Lung (tissue), 11 donors: ENCODE measurements at regions not wholly inside any gene's neighbourhood (a gene's known extent, or its start where the extent isn't known, plus 50 kb on each side); places are given as distances from the start of the nearest gene placed in this dataset.

ENCODE experiments used
- ATAC-seq: fragments of 200-7000 bp; cut with Tn5 transposase; one replicate; pipeline ENCODE4 v1.9.1; 2020; ENCODE audit warnings: moderate number of reproducible peaks; ENCODE audit not compliant: insufficient read depth, low FRiP score
- DNase-seq, 3 donors: peaks; one replicate each; pipeline ENCODE4 v3.0.0-alpha.2; 2013 to 2017
- H3K27ac ChIP-seq, 2 donors: one replicate each; pipeline ENCODE4 v1.5.1; 2013; ENCODE audit warnings: mild to moderate bottlenecking in 2 of 2, moderate library complexity in 2 of 2, control low read depth in 1 of 2, inconsistent platforms in 1 of 2, low read depth in 1 of 2, low read length in 1 of 2
- H3K27me3 ChIP-seq, 3 donors: one replicate each; pipeline ENCODE4 v1.5.1; 2013; ENCODE audit warnings: low read length in 2 of 3; ENCODE audit not compliant: control insufficient read depth in 3 of 3, insufficient read depth in 3 of 3
- H3K36me3 ChIP-seq, 4 donors: one replicate each; pipeline ENCODE4 v1.5.1; 2013; ENCODE audit warnings: low read length in 4 of 4, mild to moderate bottlenecking in 1 of 4, moderate library complexity in 1 of 4; ENCODE audit not compliant: control insufficient read depth in 4 of 4, insufficient read depth in 4 of 4
- H3K4me1 ChIP-seq, 5 donors: one replicate each; pipeline ENCODE4 v1.5.1; 2013; ENCODE audit warnings: low read length in 5 of 5, mild to moderate bottlenecking in 2 of 5, moderate library complexity in 1 of 5; ENCODE audit not compliant: control insufficient read depth in 5 of 5, insufficient read depth in 5 of 5
- H3K4me3 ChIP-seq: one replicate; pipeline ENCODE4 v1.5.1; 2013; ENCODE audit warnings: mild to moderate bottlenecking, control low read depth, moderate library complexity
- H3K9ac ChIP-seq, 2 donors: one replicate each; pipeline ENCODE4 v1.5.1; 2013; ENCODE audit warnings: low read length in 2 of 2, control low read depth in 1 of 2; ENCODE audit not compliant: insufficient read depth in 1 of 2
- H3K9me3 ChIP-seq, 4 donors: one replicate each; pipeline ENCODE4 v1.5.1; 2013; ENCODE audit warnings: low read length in 3 of 4, mild to moderate bottlenecking in 1 of 4, moderate library complexity in 1 of 4; ENCODE audit not compliant: control insufficient read depth in 4 of 4, insufficient read depth in 3 of 4
- CTCF ChIP-seq: IDR thresholded peaks from 2 replicates; pipeline ENCODE4 v1.5.1; 2012; ENCODE audit warnings: mild to moderate bottlenecking; ENCODE audit errors: control extremely low read depth, extremely low read depth
- WGBS, 2 donors: extraction: QIAGEN DNeasy Blood & Tissue Kit; methylation state at CpG; one replicate each; pipeline ENCODE4 v1.1.7; 2013; 5-methylcytosine and 5-hydroxymethylcytosine counted together
- donor health status: control.
- donor health status: control.
- donor health status: Bipolar disorder and iron deficiency.
- donor health status: healthy.
- donor health status: DM: yes; HTN: yes; CAD: no.

GRCh38 chr7:56250135-56250534 is 133.9 kb upstream of the NUPR2 start:
- no peaks in the 10 kb centered on the region for H3K4me1 ChIP-seq
- no peaks in the 10 kb centered on the region for H3K36me3 ChIP-seq
- H3K4me3 ChIP-seq: no peak overlapping the region
- no peaks in the 10 kb centered on the region for H3K27me3 ChIP-seq
- H3K9ac ChIP-seq: no peak overlapping the region
- ATAC-seq: no peak
- DNase-seq: no peak
- H3K9me3 ChIP-seq: peaks cover 0 to 7% (median 2%) of the 10 kb centered on the region in 4 donors
- no peak for TF ChIP-seq CTCF
- H3K27ac ChIP-seq: no peak overlapping the region
- WGBS, 2 donors: 57 to 68% methylated on average over 3 of the region's 3 CpGs

DNA sequence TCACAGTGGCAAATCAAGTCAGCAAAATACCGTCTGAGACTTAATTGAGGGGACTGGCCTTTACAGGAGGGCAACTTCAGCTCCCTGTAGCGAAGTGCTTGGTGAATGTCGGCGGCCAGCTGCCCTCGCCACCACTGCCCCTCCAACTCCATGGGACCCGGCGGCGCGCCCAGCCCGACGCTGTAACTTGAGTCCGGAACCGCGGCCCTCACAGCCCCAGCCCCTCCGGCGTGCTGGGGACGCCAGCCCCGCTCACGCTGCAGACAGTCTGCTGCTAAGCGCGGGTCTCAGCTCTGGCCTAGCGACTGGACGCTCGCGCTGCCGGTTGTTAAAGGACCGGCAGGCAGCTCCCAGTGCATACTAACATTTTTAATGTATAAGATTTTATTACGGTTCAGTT is 113.4 kb upstream of the NUPR2 start:
- Histone ChIP-seq H3K36me3 (no peaks in the 10 kb centered on the region), H3K9ac (no peak overlapping the region), H3K9me3 (peaks cover 0 to 10% (median 0%) of the 10 kb centered on the region in 4 donors), H3K4me1 (peaks cover 0 to 10% (median 0%) of the 10 kb centered on the region in 5 donors), H3K4me3 (no peak overlapping the region), H3K27ac (no peak overlapping the region), H3K27me3 (no peaks in the 10 kb centered on the region)
- WGBS, 2 donors: 22 to 26% methylated on average over 28 of the region's 28 CpGs
- ATAC-seq (no peak), DNase-seq (peak in 1 of 3 donors; percentile 34)
- no peak for TF ChIP-seq CTCF

GRCh38 chr7:56222866-56223265 is 106.6 kb upstream of the NUPR2 start:
- no peaks in the 10 kb centered on the region for H3K27me3 ChIP-seq

More at GRCh38 chr7:56222866-56223265, 106.6 kb upstream of the NUPR2 start:
- Histone ChIP-seq H3K4me1 (no peaks in the 10 kb centered on the region), H3K9me3 (peaks cover 0 to 10% (median under 1%) of the 10 kb centered on the region in 4 donors), H3K27ac (no peak overlapping the region), H3K36me3 (no peaks in the 10 kb centered on the region), H3K4me3 (no peak overlapping the region), H3K9ac (no peak overlapping the region)
- no peak for ATAC-seq
- WGBS, 2 donors: 70 to 73% methylated on average over 6 of the region's 6 CpGs
- TF ChIP-seq CTCF: no peak
- no peak for DNase-seq
